ENCODE measurements at regions not wholly inside any gene's neighbourhood (a gene's known extent, or its start where the extent isn't known, plus 50 kb on each side); places are given as distances from the start of the nearest gene placed in this dataset.
"Not testable (repeated sequence)": the region's sequence is repeated elsewhere in the genome, so short reads cannot be mapped to it uniquely, and the experiment has no call there.

DNA sequence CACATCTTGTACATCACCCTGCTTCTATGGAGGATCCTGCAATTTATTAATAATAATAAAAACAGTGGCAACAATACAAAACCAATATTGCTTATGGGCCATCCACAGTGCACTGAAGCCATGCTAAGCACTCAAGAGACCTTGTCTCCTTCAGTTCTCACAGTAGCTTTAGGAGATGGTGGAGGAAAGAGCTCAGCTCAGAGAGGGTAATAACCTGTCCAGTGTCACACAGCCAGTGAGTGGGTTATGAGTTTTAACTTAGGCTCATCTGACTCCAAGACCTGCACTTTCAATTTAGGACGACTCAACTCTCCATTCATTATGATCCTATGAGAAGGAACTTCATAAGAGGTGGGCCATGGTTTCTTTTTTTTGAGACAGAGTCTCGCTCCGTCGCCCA lies 347.6 kb upstream of the RUNX1 start:
- in situ Hi-C loops (cut with HindIII; ENCODE audit: low sequenced_read_pairs) = no loop called here

DNA sequence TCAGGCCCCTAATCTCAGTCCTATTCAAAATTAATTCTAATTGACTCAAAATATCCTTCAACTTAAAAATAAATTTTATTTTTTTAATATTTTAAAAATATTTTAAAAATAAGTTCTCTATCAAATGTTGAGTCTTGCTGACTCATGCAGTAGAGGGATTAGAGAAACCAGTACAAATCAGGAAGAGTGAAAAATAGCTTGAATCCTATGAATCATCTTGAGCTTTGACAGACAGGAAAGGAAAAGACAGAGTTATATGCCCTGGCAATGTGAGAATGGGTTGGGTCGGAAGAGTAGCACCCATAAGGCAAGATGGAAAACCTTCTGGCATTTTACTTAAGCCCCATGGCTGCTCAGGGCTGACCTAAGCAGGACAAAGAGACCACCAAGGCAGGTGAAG lies 346.6 kb upstream of the RUNX1 start:
- in situ Hi-C loops (cut with HindIII; ENCODE audit: low sequenced_read_pairs) = no loop called here

DNA sequence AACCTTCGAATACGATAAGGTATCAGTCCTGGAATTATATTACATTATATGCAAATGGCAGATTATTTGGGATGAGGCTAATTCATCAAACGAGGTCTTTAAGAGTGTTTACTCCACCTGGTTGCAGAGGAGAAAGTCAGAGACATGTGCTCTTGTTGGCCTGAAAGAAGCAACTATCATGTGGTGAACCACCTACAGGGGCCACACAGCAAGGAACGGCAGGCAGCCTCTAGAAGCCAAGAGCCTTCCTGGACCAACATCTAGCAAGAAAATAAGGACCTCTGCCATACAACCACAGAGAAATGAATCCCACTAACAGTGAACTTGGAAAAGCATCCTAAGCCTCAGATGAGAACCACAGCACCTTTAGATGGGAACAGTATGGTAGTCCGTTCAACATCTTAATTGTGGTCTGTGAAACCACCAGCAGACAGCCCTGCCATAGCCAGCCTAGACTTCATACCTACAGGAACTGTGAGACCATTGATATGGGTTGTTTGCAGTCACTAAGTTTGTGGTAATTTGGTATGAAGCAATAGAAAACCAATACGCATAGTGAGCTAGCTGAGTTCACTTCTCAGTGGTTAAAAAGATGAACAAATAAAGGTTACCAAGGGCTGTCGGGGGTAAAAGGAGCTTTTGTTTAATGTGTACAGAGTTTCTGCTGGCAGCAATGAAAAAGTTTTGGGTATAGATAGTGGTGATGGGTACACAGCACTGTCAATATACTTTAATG lies 345.7 kb upstream of the RUNX1 start:
- in situ Hi-C loops (cut with HindIII; ENCODE audit: low sequenced_read_pairs) = no loop called here

DNA sequence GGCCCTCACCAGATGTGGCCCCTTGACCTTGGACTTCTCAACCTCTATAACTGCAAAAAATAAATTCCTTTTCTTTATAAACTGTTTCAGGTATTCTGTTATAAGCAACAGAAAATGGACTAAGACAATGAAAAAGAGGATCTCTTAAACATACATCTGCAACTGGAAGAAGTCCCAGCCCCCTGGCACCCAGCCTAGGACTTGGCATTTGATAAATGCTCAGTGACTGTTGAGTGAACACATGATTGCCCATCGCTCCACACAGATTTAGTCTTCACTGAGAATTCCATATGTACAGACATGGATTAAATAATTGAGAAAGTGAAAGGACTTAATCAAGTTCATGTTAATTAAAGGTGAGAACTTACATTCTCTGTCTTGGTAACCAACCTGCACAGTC lies 344.9 kb upstream of the RUNX1 start:
- in situ Hi-C loops (cut with HindIII; ENCODE audit: low sequenced_read_pairs) = no loop called here

DNA sequence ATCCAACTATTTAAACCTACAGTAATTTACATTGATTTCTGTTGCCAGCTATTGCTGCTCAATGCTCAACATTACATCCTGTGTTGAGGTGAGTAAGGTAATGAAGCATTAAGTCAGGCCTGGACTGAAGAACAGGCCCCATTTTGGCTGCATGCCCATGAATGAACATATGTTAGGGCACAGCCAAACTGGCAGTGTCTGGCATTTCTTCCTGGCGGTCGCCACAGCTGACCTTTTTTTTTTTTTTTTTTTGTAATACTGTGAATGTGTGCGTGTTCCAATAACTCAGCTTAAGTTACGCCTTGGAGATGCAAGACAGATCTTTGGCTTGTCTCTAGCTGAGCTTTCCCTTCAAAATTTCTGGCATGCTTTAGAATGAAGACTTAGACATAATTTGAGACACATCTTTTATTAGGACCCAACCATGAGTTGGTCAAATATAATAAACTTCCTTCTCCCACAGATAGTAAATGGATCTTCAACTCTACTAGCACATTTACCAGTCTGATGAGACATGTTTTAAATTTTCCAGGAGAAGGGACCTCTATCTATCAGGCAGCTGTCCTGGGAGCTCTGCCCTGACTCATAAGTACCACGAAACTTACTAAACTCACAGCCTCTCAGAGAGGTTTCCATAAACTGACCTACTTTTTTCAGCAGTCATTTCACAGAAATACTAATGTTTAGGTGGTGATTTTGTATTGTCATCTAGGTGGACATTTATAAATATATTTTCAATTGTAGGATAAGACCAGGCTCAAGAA lies 341.1 kb upstream of the RUNX1 start:
- in situ Hi-C loops (cut with HindIII; ENCODE audit: low sequenced_read_pairs) = no loop called here

DNA sequence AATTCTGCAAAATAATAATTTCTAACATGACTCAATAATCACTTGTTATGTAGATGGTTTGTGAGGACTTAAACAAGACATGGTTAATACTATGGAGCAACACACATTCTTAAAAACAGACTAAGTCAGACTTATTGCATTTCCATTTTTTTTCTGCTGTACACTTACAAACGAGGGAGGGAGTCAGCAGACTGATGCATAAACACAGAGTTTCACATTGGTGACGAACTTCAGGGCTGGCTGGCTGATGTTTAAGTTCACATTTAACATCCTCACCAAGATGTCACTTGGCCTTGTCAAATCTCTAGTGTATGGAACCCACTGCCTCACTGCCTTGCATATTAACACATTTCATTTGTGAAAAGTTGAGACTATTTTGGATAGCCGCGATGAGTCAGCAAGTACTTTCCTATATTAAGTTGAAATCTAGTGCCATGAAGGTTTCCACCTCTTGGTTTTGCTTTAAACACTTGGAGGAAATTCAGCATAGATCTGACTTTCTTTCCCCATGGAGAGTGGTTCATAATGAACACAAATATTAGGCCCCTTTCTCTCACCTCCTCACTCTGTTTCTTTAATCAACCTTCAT lies 337.5 kb upstream of the RUNX1 start:
- in situ Hi-C loops (cut with HindIII; ENCODE audit: low sequenced_read_pairs) = no loop called here

- in situ Hi-C loops (cut with HindIII; ENCODE audit: low sequenced_read_pairs) = no loop called here
Measured at GRCh38 chr21:35384375-35384774, 335.3 kb upstream of the RUNX1 start.

- in situ Hi-C loops (cut with HindIII; ENCODE audit: low sequenced_read_pairs) = no loop called here
Measured at GRCh38 chr21:35382696-35383095, 333.6 kb upstream of the RUNX1 start.

DNA sequence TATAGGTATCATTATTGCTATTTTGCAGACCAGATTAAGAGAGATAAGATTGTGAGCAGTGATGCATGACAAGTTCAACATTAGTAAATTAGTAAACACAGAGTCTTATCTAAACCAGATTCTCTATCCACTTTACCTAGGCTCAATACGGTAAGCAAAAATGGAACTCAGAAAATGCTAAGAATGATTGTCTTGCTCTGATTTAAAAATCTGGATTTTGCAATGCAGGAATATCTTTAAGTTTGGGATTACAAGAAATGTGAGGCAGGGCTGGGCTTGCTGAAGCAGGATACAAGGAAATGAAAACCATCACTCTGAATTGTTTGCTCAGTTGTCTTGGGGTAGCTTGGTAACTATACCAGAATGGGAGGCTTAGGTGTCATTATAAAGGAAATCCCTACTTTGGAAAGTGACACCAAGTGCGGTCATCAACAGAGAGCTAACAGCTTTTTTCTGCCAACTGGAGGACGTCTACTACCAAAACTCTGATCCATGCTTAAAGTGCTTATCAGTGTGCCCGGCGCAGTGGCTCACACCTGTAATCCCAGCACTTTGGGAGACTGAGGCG lies 332.7 kb upstream of the RUNX1 start:
- in situ Hi-C loops (cut with HindIII; ENCODE audit: low sequenced_read_pairs) = no loop called here

GRCh38 chr21:35380304-35380703 lies 331.2 kb upstream of the RUNX1 start:
- in situ Hi-C loops (cut with HindIII; ENCODE audit: low sequenced_read_pairs) = not testable (repeated sequence)

- in situ Hi-C loops (cut with HindIII; ENCODE audit: low sequenced_read_pairs) = no loop called here
Measured at GRCh38 chr21:35378881-35379280, 329.8 kb upstream of the RUNX1 start.

DNA sequence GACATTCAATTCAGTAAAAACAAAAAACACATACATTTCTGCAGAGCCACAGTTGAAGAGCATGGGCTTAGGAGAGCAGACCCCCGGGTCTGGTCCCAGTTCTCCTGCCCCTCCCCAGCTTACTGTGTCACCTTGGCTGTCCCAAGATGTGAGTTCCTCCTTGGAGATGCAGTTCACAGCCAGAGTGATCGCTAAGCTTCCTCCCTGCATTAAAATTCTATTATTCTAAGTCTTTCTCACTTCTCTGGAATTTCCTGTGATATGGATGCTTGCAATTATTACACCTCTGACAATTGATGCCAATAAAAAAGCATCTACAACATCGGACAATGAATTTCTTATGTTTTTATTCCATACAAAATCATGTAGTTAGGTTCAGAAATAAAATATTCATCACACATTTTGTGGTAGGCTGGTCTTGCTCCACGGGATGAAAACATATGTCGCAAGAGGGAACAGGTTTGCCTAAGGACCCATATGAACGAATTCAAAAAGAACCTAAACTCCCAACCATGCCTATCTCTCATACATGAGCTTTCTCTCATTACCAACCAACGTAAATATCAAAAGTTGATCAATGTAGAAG lies 328.5 kb upstream of the RUNX1 start:
- in situ Hi-C loops (cut with HindIII; ENCODE audit: low sequenced_read_pairs) = no loop called here

DNA sequence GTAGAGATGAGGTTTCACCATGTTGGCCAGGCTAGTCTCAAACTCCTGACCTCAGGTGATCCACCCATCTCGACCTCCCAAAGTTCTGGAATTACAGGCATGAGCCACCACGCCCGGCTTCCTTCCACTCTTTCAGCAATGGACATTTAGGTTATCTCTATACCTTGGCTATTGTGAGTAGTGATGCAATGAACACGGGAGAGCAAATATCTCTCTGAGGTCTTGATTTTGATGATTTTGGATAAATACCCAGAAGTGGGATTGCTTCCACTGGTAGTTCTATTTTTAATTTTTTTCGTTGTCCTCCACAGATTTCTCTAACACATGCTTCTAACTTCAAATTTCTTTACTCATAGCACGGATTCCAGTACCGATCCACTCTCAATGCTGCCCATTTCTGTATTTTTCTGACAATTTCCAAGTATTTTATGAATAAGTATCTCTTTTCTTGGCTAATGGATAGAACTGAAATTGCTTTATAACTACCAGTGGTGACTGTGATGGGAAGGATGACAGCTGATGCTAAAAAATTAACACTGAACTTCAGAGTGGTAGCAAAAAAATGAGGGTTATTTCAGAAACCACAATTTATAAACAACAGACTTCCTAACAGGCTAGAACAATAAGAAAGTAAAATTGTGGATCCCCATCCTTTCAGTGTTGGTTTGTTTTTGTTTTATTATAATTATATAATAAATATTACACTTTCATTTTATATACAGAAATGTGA lies 327.5 kb upstream of the RUNX1 start:
- in situ Hi-C loops (cut with HindIII; ENCODE audit: low sequenced_read_pairs) = no loop called here

GRCh38 chr21:35375115-35375514 lies 326.0 kb upstream of the RUNX1 start:
- in situ Hi-C loops (cut with HindIII; ENCODE audit: low sequenced_read_pairs) = no loop called here

GRCh38 chr21:35373998-35374397 lies 324.9 kb upstream of the RUNX1 start:
- in situ Hi-C loops (cut with HindIII; ENCODE audit: low sequenced_read_pairs) = no loop called here

DNA sequence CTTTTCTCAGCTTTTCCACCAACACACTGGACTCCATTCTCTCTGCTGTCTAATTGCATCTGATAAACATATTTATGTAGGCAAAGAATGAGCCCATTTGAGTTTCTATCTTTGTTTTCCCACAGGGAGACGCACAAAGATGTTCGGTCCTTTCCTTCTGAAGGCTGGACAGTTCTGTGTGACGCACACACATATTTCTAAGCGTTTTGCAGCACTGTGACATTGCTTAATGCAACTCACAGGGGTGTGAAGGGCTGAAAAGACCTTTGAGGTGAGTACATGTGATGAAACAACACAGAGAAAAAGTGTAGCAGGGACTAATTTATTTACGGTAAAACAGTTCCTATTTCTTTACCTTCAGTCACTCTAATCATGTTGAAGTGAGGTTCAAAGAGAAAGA lies 323.1 kb upstream of the RUNX1 start:
- in situ Hi-C loops (cut with HindIII; ENCODE audit: low sequenced_read_pairs) = no loop called here

GRCh38 chr21:35370671-35371070 lies 321.6 kb upstream of the RUNX1 start:
- in situ Hi-C loops (cut with HindIII; ENCODE audit: low sequenced_read_pairs) = no loop called here

DNA sequence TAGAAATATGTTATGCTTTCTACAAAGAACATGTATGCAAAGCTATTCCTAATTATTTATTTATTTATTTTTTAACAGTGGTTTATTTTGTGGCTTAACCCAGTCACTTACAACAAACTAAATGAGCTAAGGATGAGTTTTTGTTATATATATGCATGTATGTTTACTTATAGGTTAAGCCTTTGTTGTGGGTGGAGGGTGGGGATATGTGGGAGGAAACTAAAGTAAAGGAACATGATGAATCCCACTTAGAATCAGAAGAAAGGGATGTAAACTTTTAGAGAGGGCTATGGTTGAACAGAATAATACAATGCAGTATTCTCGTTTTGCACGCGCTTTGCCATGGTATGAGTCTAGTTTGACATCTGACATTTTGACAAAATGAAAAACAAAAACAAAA lies 321.0 kb upstream of the RUNX1 start:
- in situ Hi-C loops (cut with HindIII; ENCODE audit: low sequenced_read_pairs) = no loop called here

GRCh38 chr21:35368326-35368725 lies 319.2 kb upstream of the RUNX1 start:
- in situ Hi-C loops (cut with HindIII; ENCODE audit: low sequenced_read_pairs) = no loop called here

DNA sequence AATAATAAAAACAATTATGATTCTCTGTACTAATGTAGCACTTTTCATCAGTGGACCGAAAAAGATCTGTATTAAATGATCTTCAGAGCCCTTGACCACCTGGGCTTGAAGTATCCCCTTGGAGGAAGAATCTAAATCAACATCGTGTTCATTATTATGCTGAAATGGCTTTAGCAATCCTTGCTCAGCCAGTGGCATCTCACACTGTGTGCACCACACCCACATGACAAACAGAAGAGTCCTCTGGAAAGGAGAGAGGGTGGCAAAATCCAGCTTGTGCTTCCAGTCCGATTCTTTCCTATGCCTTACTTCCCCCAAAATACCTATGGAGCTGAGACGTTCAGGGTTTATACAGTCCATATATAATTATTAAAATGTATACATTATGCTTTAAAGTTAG lies 318.5 kb upstream of the RUNX1 start:
- in situ Hi-C loops (cut with HindIII; ENCODE audit: low sequenced_read_pairs) = no loop called here
